Body of pancreas (tissue), 4 donors: ENCODE measurements at regions not wholly inside any gene's neighbourhood (a gene's known extent, or its start where the extent isn't known, plus 50 kb on each side); places are given as distances from the start of the nearest gene placed in this dataset.

Experiments
- ATAC-seq: fragments of 150-250 bp; one replicate; pipeline ENCODE4 v1.9.1; 2016
- DNase-seq, 4 donors: peaks; one replicate each; pipeline ENCODE4 v3.0.0-alpha.2; 2019
- H3K27ac ChIP-seq, 4 donors: fragments of 200-600 bp; sonication (generic); 1 replicate in 3 of 4; 2 replicates in 1 of 4; pipeline versions ENCODE4 v1.5.1 to v1.6.1; 2016 to 2019; ENCODE audit warnings: mild to moderate bottlenecking in 1 of 4, mixed read lengths in 1 of 4, moderate library complexity in 1 of 4
- H3K27me3 ChIP-seq, 2 donors: fragments of 200-600 bp; sonication (generic); one replicate each; pipeline ENCODE4 v1.6.0; 2016; ENCODE audit warnings: mild to moderate bottlenecking in 1 of 2
- H3K36me3 ChIP-seq, 2 donors: fragments of 200-600 bp; sonication (generic); replicated peaks in 1 of 2; 2 replicates each; pipeline ENCODE4 v1.5.1; 2016; ENCODE audit warnings: low read depth in 2 of 2; ENCODE audit not compliant: insufficient read depth in 1 of 2
- H3K4me1 ChIP-seq: fragments of 200-600 bp; sonication (generic); one replicate; pipeline ENCODE4 v1.6.0; 2016
- H3K4me3 ChIP-seq, 2 donors: fragments of 200-600 bp; sonication (generic); 1 replicate in 1 of 2; 2 replicates in 1 of 2; pipeline ENCODE4 v1.5.1; 2016 to 2019
- H3K9me3 ChIP-seq, 3 donors: fragments of 200-600 bp; sonication (generic); 1 replicate in 2 of 3; 2 replicates in 1 of 3; pipeline ENCODE4 v1.5.1; 2016
- POLR2A ChIP-seq, 3 donors: fragments of 450-650 bp; IDR thresholded peaks; one replicate each; pipeline ENCODE4 v1.6.1; 2016; ENCODE audit warnings: antibody characterized with exemption in 3 of 3, mild to moderate bottlenecking in 2 of 3
- WGBS, 2 donors: methylation state at CpG; one replicate each; pipeline ENCODE4 v1.1.5; 2017; 5-methylcytosine and 5-hydroxymethylcytosine counted together
- intact Hi-C: fragments of 100-400 bp; cut with DNase I; formaldehyde crosslinking; loops from one replicate; pipeline ENCODE4 v1.15.1; 2023
- TF ChIP-seq, protein P1 (sequence below), 7 experiments: fragments of 450-650 bp in 4 of 7; fragments of 200-600 bp in 3 of 7; sonication (generic) in 3 of 7; IDR thresholded peaks; one replicate each; pipeline ENCODE4 v1.5.1; 2016 to 2019; ENCODE audit warnings: antibody characterized with exemption in 7 of 7

DNA sequence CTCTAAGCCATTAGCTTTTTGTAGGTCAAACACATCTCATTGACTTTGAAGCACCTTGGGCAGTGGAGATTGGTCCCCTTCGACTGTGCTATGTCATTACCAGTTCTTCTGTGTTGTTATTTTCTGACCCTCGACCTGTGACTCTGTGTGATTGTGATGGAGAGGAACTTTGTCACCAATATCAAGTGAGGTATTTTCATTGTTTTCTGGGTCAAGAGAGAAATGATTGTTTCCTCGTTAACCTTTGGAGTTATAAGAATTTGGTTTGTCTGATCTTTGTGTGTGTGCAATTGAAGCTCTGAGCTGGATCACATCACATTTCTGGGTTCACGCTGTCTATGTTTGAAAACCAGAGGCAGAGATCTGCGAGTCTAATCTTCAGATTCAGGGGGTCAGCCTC, 432.2 kb upstream of the KLF6 start:
- Histone ChIP-seq H3K27me3 (no peaks in the 10 kb centered on the region), H3K4me1 (no peaks in the 10 kb centered on the region), H3K36me3 (no peaks in the 10 kb centered on the region), H3K4me3 (no peak overlapping the region), H3K27ac (no peak overlapping the region), H3K9me3 (no peaks in the 10 kb centered on the region)
- 41 to 55% methylated on average over 5 of the region's 5 CpGs for WGBS, 2 donors
- TF ChIP-seq POLR2A (IDR thresholded peaks at IDR 0.05) = no peak
- TF ChIP-seq, protein P1, sequence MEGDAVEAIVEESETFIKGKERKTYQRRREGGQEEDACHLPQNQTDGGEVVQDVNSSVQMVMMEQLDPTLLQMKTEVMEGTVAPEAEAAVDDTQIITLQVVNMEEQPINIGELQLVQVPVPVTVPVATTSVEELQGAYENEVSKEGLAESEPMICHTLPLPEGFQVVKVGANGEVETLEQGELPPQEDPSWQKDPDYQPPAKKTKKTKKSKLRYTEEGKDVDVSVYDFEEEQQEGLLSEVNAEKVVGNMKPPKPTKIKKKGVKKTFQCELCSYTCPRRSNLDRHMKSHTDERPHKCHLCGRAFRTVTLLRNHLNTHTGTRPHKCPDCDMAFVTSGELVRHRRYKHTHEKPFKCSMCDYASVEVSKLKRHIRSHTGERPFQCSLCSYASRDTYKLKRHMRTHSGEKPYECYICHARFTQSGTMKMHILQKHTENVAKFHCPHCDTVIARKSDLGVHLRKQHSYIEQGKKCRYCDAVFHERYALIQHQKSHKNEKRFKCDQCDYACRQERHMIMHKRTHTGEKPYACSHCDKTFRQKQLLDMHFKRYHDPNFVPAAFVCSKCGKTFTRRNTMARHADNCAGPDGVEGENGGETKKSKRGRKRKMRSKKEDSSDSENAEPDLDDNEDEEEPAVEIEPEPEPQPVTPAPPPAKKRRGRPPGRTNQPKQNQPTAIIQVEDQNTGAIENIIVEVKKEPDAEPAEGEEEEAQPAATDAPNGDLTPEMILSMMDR (IDR thresholded peaks at IDR 0.05) = no peak
- no peak for DNase-seq
- intact Hi-C loops = no loop called here
- ATAC-seq = no peak

GRCh38 chr10:4216726-4217125, 431.7 kb upstream of the KLF6 start:
- Histone ChIP-seq H3K27me3 (no peaks in the 10 kb centered on the region), H3K4me1 (no peaks in the 10 kb centered on the region), H3K36me3 (no peaks in the 10 kb centered on the region), H3K4me3 (no peak overlapping the region), H3K9me3 (no peaks in the 10 kb centered on the region), H3K27ac (no peak overlapping the region)
- DNase-seq (no peak), ATAC-seq (no peak)
- 32 to 35% methylated on average over 3 of the region's 3 CpGs for WGBS, 2 donors
- intact Hi-C loops = no loop called here
- no peak for TF ChIP-seq POLR2A (IDR thresholded peaks at IDR 0.05)
- TF ChIP-seq, protein P1 (IDR thresholded peaks at IDR 0.05) = no peak

- no peaks in the 10 kb centered on the region for H3K9me3 ChIP-seq
- intact Hi-C loops = no loop called here
- no peaks in the 10 kb centered on the region for H3K4me1 ChIP-seq
- no peak for TF ChIP-seq POLR2A (IDR thresholded peaks at IDR 0.05)
- TF ChIP-seq, protein P1 (IDR thresholded peaks at IDR 0.05) = no peak
- no peak for ATAC-seq
- no peak overlapping the region for H3K27ac ChIP-seq
- H3K4me3 ChIP-seq = no peak overlapping the region
- no peaks in the 10 kb centered on the region for H3K27me3 ChIP-seq
- no peak for DNase-seq
- 45 to 53% methylated on average over 4 of the region's 4 CpGs for WGBS, 2 donors
- no peaks in the 10 kb centered on the region for H3K36me3 ChIP-seq
These were observed 431.1 kb upstream of the KLF6 start for GRCh38 chr10:4215963-4216575.

- Histone ChIP-seq H3K4me1 (no peaks in the 10 kb centered on the region), H3K27me3 (no peaks in the 10 kb centered on the region), H3K27ac (no peak overlapping the region), H3K9me3 (no peaks in the 10 kb centered on the region), H3K4me3 (no peak overlapping the region), H3K36me3 (no peaks in the 10 kb centered on the region)
- DNase-seq (no peak), ATAC-seq (no peak)
- no peak for TF ChIP-seq POLR2A (IDR thresholded peaks at IDR 0.05)
- TF ChIP-seq, protein P1 (IDR thresholded peaks at IDR 0.05) = no peak
- 59 to 66% methylated on average over 4 of the region's 4 CpGs for WGBS, 2 donors
- intact Hi-C loops = no loop called here
These were observed 430.5 kb upstream of the KLF6 start for GRCh38 chr10:4215485-4215884.

DNA sequence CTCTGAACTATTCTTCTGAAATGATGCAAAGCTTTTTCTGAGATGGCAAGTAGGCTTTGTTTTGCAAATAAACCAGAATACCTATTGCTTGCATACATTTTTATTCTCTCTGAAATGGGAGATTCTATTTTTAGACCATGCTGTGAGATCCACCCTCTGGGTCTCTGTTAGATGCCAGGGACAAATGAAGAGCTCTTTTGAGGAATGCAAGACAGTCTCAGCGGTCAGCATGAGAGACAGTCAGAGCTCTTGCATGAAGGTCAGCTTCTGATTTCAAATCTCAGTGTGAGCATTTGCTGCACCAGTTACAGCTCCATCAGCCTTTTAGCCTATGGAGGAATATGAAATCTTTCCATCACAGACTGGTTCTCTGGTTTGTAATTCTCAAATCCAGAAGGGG, 429.9 kb upstream of the KLF6 start:
- Histone ChIP-seq H3K27ac (no peak overlapping the region), H3K9me3 (no peaks in the 10 kb centered on the region)

More for the DNA sequence above, 429.9 kb upstream of the KLF6 start:
- no peak overlapping the region for H3K4me3 ChIP-seq
- H3K4me1 ChIP-seq = no peaks in the 10 kb centered on the region
- ATAC-seq (no peak), DNase-seq (no peak)
- 63 to 71% methylated on average over 1 of the region's 1 CpG for WGBS, 2 donors
- intact Hi-C loops = no loop called here
- H3K27me3 ChIP-seq = no peaks in the 10 kb centered on the region
- H3K36me3 ChIP-seq = no peaks in the 10 kb centered on the region
- TF ChIP-seq, protein P1 (IDR thresholded peaks at IDR 0.05) = no peak
- no peak for TF ChIP-seq POLR2A (IDR thresholded peaks at IDR 0.05)
